CD14-positive monocyte (primary cell): ENCODE measurements at regions not wholly inside any gene's neighbourhood (a gene's known extent, or its start where the extent isn't known, plus 50 kb on each side); places are given as distances from the start of the nearest gene placed in this dataset.

Experiments
- DNase-seq, 3 donors: peaks; one replicate each; pipeline ENCODE4 v3.0.0-alpha.2; 2011 to 2022
- H2AFZ ChIP-seq: 2 replicates; pipeline ENCODE4 v1.6.0; 2012; ENCODE audit warnings: mild to moderate bottlenecking, low read depth, low read length, inconsistent platforms; ENCODE audit not compliant: insufficient read depth, poor library complexity, severe bottlenecking
- H3K27ac ChIP-seq, 2 donors: 1 replicate in 1 of 2; 2 replicates in 1 of 2; pipeline ENCODE4 v1.5.1; 2012 to 2013; ENCODE audit warnings: low read length in 2 of 2, control low read depth in 1 of 2, inconsistent platforms in 1 of 2, low read depth in 1 of 2, mild to moderate bottlenecking in 1 of 2
- H3K27me3 ChIP-seq, 2 donors: one replicate each; pipeline versions ENCODE4 v1.6.0 to v1.6.1; 2011 to 2013; ENCODE audit warnings: low read length in 2 of 2; ENCODE audit not compliant: control insufficient read depth in 2 of 2, insufficient read depth in 2 of 2
- H3K36me3 ChIP-seq, 2 donors: replicated peaks in 1 of 2; 1 replicate in 1 of 2; 2 replicates in 1 of 2; pipeline versions ENCODE4 v1.5.1 to v1.6.1; 2012 to 2013; ENCODE audit warnings: low read length in 2 of 2, control low read depth in 1 of 2, inconsistent platforms in 1 of 2, mild to moderate bottlenecking in 1 of 2; ENCODE audit not compliant: insufficient read depth in 2 of 2, control insufficient read depth in 1 of 2
- H3K4me1 ChIP-seq, 2 donors: 1 replicate in 1 of 2; 2 replicates in 1 of 2; pipeline versions ENCODE4 v1.5.1 to v1.6.1; 2012 to 2013; ENCODE audit warnings: low read length in 2 of 2, control low read depth in 1 of 2, inconsistent platforms in 1 of 2, mild to moderate bottlenecking in 1 of 2, moderate library complexity in 1 of 2; ENCODE audit not compliant: insufficient read depth in 2 of 2, control insufficient read depth in 1 of 2
- H3K4me2 ChIP-seq: replicated peaks from 2 replicates; pipeline ENCODE3; 2012; ENCODE audit warnings: low read length, moderate library complexity, mild to moderate bottlenecking; ENCODE audit not compliant: poor library complexity, severe bottlenecking; ENCODE audit errors: extremely low read depth
- H3K4me3 ChIP-seq, 3 experiments: fragments of 200-600 bp in 1 of 3; sonication (generic) in 1 of 3; replicated peaks in 1 of 3; 1 replicate in 2 of 3; 2 replicates in 1 of 3; pipeline ENCODE4 v1.5.1; 2011 to 2013; ENCODE audit warnings: low read length in 3 of 3, mild to moderate bottlenecking in 3 of 3, control low read depth in 2 of 3, low read depth in 2 of 3, inconsistent platforms in 1 of 3, moderate library complexity in 1 of 3
- H3K79me2 ChIP-seq: 2 replicates; pipeline ENCODE4 v1.6.0; 2012; ENCODE audit warnings: mild to moderate bottlenecking, control low read depth, inconsistent platforms, low read length, moderate library complexity; ENCODE audit not compliant: insufficient read depth
- H3K9ac ChIP-seq: 2 replicates; pipeline ENCODE4 v1.6.0; 2017; ENCODE audit warnings: low read length, mild to moderate bottlenecking; ENCODE audit not compliant: insufficient read depth, poor library complexity, severe bottlenecking
- H3K9me3 ChIP-seq, 2 donors: replicated peaks in 1 of 2; 1 replicate in 1 of 2; 2 replicates in 1 of 2; pipeline versions ENCODE4 v1.5.1 to v1.6.1; 2012 to 2013; ENCODE audit warnings: low read length in 2 of 2, control low read depth in 1 of 2; ENCODE audit not compliant: control insufficient read depth in 1 of 2, insufficient read depth in 1 of 2
- H4K20me1 ChIP-seq: 2 replicates; pipeline ENCODE4 v1.6.0; 2012; ENCODE audit warnings: mild to moderate bottlenecking, low read length, control low read depth, moderate library complexity; ENCODE audit not compliant: insufficient read depth
- H3K27ac Mint-ChIP-seq, 7 donors: one replicate each; pipeline ENCODE4 v1.8.0; 2020; ENCODE audit warnings: mild to moderate bottlenecking in 7 of 7, mixed read lengths in 7 of 7, moderate library complexity in 6 of 7, inconsistent platforms in 2 of 7
- H3K27me3 Mint-ChIP-seq, 3 donors: one replicate each; pipeline ENCODE4 v1.8.0; 2021 to 2022; ENCODE audit warnings: low read depth in 3 of 3, mild to moderate bottlenecking in 3 of 3, mixed read lengths in 3 of 3, moderate library complexity in 3 of 3, inconsistent platforms in 1 of 3
- H3K36me3 Mint-ChIP-seq, 2 donors: one replicate each; pipeline ENCODE4 v1.8.0; 2020; ENCODE audit warnings: mixed read lengths in 2 of 2, inconsistent platforms in 1 of 2, mild to moderate bottlenecking in 1 of 2
- H3K4me1 Mint-ChIP-seq: one replicate; pipeline ENCODE4 v1.8.0; 2020; ENCODE audit warnings: mild to moderate bottlenecking, mixed read lengths
- H3K4me3 Mint-ChIP-seq, 2 donors: one replicate each; pipeline ENCODE4 v1.8.0; 2020; ENCODE audit warnings: mild to moderate bottlenecking in 2 of 2, mixed read lengths in 2 of 2, moderate library complexity in 1 of 2
- H3K9me3 Mint-ChIP-seq, 7 donors: one replicate each; pipeline ENCODE4 v1.8.0; 2020 to 2022; ENCODE audit warnings: mixed read lengths in 7 of 7, mild to moderate bottlenecking in 6 of 7, moderate library complexity in 6 of 7, inconsistent platforms in 2 of 7
- CTCF ChIP-seq: fragments of 200-600 bp; IDR thresholded peaks from one replicate; pipeline ENCODE4 v1.8.0; 2022; ENCODE audit warnings: antibody characterized with exemption, mild to moderate bottlenecking
- WGBS: methylation state at CpG from one replicate; pipeline ENCODE4 v1.1.5; 2013; ENCODE audit warnings: missing lambda C conversion rate; ENCODE audit not compliant: insufficient coverage; 5-methylcytosine and 5-hydroxymethylcytosine counted together
- intact Hi-C, 2 donors: fragments of 100-400 bp; cut with micrococcal nuclease; formaldehyde crosslinking; loops; one replicate each; pipeline versions ENCODE4 v1.15.0 to v1.15.1; 2023

GRCh38 chr16:54228325-54228724 lies 58.3 kb downstream of the IRX3 start:
- H3K4me3 Mint-ChIP-seq, result no peak overlapping the region
- Histone ChIP-seq H3K4me2 (no peak overlapping the region), H2AFZ (no peak overlapping the region), H3K4me3 (no peak overlapping the region), H3K79me2 (no peaks in the 10 kb centered on the region), H3K27ac (no peak overlapping the region), H3K27me3 (no peaks in the 10 kb centered on the region), H3K36me3 (no peaks in the 10 kb centered on the region), H3K9me3 (no peaks in the 10 kb centered on the region), H3K9ac (no peak overlapping the region), H3K4me1 (no peaks in the 10 kb centered on the region), H4K20me1 (no peaks in the 10 kb centered on the region)
- no peaks in the 10 kb centered on the region for H3K36me3 Mint-ChIP-seq
- WGBS, result no CpG with 5 or more reads among the region's 3 CpGs
- H3K27me3 Mint-ChIP-seq, result peaks cover 0 to 2% (median 1%) of the 10 kb centered on the region in 3 donors
- H3K27ac Mint-ChIP-seq, result no peak overlapping the region
- DNase-seq, result no peak
- intact Hi-C loops, result no loop called here
- H3K9me3 Mint-ChIP-seq, result peaks cover 0 to 7% (median 4%) of the 10 kb centered on the region in 7 donors
- no peaks in the 10 kb centered on the region for H3K4me1 Mint-ChIP-seq
- TF ChIP-seq CTCF, result no peak

GRCh38 chr16:54226296-54227010 lies 60.1 kb downstream of the IRX3 start:
- H3K27ac Mint-ChIP-seq, result no peak overlapping the region
- no peaks in the 10 kb centered on the region for H3K36me3 Mint-ChIP-seq
- H3K27me3 Mint-ChIP-seq, result peaks cover 0 to 2% (median 0%) of the 10 kb centered on the region in 3 donors
- no peak overlapping the region for H3K4me2 ChIP-seq
- no peak overlapping the region for H3K4me3 ChIP-seq
- DNase-seq, result no peak
- no peak for TF ChIP-seq CTCF
- no peaks in the 10 kb centered on the region for H4K20me1 ChIP-seq
- no peaks in the 10 kb centered on the region for H3K4me1 ChIP-seq
- no peak overlapping the region for H3K27ac ChIP-seq
- H3K36me3 ChIP-seq, result no peaks in the 10 kb centered on the region
- WGBS, result 93% methylated on average over 4 of the region's 10 CpGs
- H3K27me3 ChIP-seq, result no peaks in the 10 kb centered on the region
- no peaks in the 10 kb centered on the region for H3K4me1 Mint-ChIP-seq
- no peaks in the 10 kb centered on the region for H3K9me3 ChIP-seq
- intact Hi-C loops, result no loop called here
- peaks cover 0 to 7% (median 4%) of the 10 kb centered on the region in 7 donors for H3K9me3 Mint-ChIP-seq
- no peak overlapping the region for H3K9ac ChIP-seq
- no peak overlapping the region for H3K4me3 Mint-ChIP-seq
- no peak overlapping the region for H2AFZ ChIP-seq
- no peaks in the 10 kb centered on the region for H3K79me2 ChIP-seq
